NCI-H774 (cell line): ENCODE measurements at regions not wholly inside any gene's neighbourhood (a gene's known extent, or its start where the extent isn't known, plus 50 kb on each side); places are given as distances from the start of the nearest gene placed in this dataset.

Source experiments
- DNase-seq: peaks from one replicate; lab custom pipeline; 2025; lab: John Stamatoyannopoulos, UW

DNA sequence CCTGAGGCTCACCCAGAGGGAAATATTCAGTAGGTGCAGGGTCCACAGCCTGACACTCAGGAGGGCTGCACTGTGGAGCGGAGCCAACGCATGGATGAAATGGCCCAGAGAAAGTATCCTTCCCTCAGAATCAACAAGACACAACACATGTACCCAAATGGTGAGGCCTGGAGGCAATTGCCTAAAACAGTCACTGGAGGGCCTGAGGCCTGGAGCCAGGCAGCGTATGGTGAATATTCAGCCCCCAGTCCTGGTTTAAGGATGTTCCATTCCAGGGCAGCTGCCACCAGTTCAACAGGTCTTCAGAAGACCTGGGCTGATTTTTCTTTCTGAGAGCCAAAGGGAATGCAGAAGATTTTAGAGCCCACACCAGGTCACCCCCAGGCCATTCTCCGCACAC lies 264.8 kb downstream of the INSC start:
- DNase-seq = no peak

GRCh38 chr11:15390857-15391256 lies 276.1 kb downstream of the INSC start:
- no peak for DNase-seq

GRCh38 chr11:15396778-15397177 lies 282.1 kb downstream of the INSC start:
- DNase-seq = no peak

GRCh38 chr11:15406851-15407351 lies 292.2 kb downstream of the INSC start:
- no peak for DNase-seq

GRCh38 chr11:15412054-15412453 lies 297.3 kb downstream of the INSC start:
- DNase-seq = peak; percentile 81

DNA sequence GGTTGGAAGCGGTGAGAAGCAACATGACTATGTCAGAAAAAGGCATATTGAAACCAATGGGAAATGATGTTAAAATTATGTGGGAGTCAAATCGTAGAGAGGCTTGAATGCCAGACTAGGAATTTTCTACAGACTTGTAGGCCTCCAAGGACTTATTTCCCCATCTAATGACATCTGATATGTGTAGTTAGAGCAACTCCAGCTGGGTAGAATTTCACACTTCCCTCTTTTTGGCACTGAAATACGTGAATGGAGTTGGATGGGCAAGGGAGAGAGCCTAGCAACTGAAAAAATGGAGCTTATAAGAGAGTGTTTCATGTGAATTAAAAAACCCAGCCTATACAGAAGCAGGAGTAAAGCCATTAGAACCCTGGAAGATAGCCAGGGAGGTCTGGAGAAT lies 304.2 kb downstream of the INSC start:
- no peak for DNase-seq

DNA sequence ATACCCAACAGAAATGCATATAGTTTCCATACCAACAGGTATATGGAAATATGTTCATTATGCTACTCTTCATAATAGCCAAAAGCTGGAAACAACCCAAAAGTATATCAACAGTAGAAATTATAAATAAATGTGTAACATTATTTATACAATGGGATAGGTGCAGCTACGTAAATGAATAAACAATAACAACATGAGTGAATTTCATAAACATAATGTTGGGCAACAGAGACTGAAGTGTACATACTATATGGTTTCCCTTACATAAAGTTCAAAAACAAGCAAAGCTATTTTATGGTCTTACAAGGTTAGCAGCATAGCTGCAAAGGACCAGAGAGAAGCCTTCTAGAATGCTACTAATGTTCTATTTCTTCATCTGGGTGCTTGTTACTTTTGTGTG lies 305.0 kb downstream of the INSC start:
- no peak for DNase-seq

DNA sequence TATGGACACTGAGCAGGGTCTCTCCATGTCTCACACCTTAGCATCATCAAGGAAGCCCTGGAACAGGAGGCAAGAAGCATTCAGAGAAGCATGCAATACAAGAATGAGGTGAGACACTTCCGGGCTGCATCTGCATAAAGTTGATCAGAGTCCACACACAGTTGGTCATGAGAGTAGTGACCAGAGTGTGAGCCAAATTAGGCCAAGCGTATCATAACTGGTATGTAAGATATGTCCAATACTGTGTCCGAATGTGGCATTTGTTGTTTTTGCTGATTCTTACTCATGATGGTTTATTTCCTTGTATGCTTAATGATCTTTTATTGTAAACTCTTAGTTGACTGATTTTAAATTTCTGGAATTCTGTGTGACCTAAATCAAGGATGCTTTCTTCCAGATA lies 315.7 kb downstream of the INSC start:
- DNase-seq = no peak

DNA sequence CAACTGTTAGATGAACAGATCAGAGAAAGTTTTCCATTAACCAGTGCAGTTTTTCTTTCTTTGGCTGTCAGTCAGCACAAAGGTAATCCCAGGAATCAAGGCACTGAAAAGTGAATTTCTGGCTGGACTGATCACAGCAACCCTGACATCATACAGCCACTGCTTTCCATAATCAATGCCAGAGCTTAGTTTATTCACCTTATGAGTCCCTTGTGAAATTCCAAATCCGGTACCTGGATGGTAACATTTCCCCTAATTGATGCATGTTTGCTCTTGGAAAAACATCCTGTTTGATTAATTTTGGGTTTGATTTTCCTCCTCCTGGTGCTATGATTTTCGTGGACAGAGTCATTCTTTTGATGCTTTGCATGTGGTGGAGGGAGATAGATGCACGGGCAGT lies 319.8 kb downstream of the INSC start:
- DNase-seq = no peak

DNA sequence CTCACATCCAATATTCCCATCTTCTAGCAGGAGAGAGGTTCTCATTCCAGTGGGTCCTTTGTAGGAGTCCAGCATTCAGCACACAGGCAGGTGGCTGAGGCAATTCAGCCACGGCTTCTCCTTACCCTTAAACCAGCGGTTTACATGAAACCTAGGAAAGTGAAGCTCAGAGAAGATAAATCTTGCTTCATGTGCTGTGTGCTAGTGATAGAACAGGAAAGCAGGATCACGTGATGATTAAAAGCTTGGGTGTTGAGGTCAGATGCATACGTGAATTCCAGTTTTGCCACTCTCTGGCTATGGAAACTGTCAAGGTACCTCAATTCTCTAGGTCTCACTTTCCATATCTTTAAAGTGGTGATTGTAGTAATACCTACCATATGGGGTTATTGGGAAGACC lies 331.6 kb downstream of the INSC start:
- DNase-seq = no peak

GRCh38 chr11:15446929-15447328 lies 332.2 kb downstream of the INSC start:
- DNase-seq = no peak

- no peak for DNase-seq
Observed at GRCh38 chr11:15451713-15452112, 337.0 kb downstream of the INSC start.

GRCh38 chr11:15453211-15453765 lies 338.6 kb downstream of the INSC start:
- no peak for DNase-seq

DNA sequence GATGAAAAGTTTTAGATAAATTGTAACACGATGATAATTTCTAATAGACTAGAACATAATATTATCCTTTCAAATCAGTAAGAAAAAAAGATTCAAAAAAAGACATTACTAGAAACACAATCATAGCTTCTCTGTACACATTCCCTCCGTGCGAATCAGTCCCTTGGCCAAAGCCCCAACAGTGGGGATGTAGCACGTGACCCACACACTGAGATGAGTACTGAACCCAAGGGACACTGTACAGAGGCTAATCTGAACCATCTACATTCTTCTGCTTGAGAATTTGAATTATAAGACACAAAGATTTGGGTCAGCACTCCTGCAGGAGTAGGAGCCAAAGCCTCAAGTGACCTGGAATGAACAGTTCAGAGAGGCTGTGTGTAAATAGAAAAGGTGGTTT lies 353.7 kb downstream of the INSC start:
- DNase-seq = no peak

GRCh38 chr11:15471048-15471894 lies 356.5 kb downstream of the INSC start:
- DNase-seq = peak; percentile 59

DNA sequence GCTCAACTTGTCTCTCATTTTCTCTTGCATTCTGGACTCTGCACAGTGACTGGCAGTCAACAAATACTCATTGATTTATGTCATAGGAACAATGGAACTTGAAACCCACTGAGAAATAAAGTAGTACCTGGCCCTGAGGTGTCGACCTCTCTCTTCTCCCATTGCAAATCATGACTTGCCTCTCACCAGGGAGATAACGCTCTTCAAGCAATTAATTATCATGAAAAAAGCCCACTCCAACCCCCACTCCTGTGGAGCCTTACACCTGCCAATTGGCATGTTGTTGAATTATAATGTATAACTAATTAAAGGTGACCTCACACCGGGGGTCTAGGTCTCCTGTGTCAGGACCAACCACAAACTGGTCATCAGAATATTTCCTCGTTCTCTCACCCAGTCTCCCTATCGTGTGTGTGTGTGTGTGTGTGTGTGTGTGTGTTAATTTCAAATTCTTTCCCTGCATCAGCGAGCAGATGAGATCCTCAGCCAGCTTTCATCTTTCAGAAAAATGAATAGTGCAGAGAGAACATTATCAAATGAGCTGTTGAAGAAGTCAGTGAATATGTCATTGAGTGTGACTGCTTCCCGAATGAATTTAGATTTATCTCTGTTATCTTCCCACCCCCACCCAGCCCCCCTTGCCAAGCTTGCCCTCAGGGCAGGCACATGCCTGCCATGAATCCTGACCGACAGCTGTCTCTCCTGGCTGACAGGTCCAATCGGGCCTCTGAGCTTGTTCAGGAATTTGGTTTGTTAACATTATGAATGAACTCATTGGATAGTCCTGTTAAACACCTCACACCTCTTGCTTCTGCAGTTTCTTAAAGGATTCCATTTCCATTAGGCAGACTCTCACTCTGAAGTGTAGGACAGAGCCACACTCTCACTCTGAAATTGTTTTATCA lies 357.4 kb downstream of the INSC start:
- DNase-seq = peak; percentile 45

DNA sequence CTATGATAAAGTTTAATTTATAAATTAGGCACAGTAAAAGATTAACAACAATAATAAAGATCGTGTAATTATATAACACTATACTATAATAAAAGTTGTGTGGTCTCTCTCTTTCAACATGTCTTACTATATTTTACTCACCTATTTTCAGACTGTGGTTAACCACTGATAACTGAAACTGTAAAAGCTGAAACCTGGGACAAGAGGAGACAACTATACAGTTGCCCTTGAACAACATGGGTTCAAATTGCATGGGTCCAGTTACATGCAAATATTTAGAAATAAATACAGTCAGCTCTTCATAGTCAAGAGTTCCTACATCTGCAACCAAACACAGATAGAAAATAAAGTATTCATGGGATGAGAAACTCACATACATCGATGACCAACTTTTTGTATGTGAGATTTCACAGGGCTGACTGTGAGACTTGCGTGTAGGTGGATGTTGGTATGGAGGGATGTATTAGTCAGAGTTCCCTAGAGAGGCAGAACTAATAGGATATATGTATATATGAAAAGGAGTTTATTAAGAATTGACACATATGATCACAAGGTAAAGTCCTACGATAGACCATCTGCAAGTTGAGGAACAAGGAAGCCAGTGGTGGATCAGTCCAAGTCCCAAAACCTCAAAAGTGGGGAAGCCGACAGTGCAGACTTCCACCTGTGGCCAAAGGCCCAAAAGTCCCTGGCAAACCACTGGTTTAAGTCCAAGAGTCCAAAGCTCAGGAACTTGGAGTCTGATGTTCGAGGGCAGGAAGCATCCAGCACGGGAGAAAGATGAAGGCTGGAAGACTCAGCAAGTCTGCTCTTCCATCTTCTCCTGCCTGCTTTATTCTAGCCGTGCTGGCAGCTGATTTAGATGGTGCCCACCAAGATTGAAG lies 359.5 kb downstream of the INSC start:
- DNase-seq = no peak

- no peak for DNase-seq
Observed at GRCh38 chr11:15476371-15476917, 361.7 kb downstream of the INSC start.

DNA sequence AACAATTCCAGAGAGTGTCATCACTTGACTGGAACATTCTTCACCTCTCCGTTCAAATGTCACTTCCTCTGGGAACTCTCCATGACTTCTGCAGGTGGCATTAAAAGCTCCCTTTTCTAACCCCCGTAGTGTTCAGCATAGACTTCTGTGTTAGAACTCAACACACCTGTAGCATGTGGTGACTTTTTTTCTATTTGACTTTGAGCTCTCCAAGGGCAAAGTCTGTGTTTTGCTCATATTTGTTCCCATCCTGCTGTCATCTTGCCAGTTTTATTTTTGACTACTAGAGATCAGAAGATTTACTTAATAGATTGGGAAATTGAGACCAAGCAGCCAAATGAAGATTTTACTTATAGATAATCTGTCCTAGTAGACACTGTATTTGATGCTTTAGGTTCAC lies 367.1 kb downstream of the INSC start:
- no peak for DNase-seq

- no peak for DNase-seq
Observed at GRCh38 chr11:15483205-15483604, 368.5 kb downstream of the INSC start.

- no peak for DNase-seq
Observed at GRCh38 chr11:15484398-15484797, 369.7 kb downstream of the INSC start.
